A549 (cell line): ENCODE measurements at regions not wholly inside any gene's neighbourhood (a gene's known extent, or its start where the extent isn't known, plus 50 kb on each side); places are given as distances from the start of the nearest gene placed in this dataset.
"Not testable (repeated sequence)": the region's sequence is repeated elsewhere in the genome, so short reads cannot be mapped to it uniquely, and the experiment has no call there.

Source experiments
- ATAC-seq, 2 experiments: fragments of 200-7000 bp in 1 of 2; fragments of >200 bp in 1 of 2; cut with Nextera tagmentation in 1 of 2; cut with Tn5 transposase in 1 of 2; 3 replicates each; pipeline versions ENCODE4 v1.8.0 to v1.9.1; 2018 to 2020; ENCODE audit warnings: mild to moderate bottlenecking in 1 of 2, moderate library complexity in 1 of 2
- CTCF ChIA-PET: fragments of 300-600 bp; sonication (Branson Sonifier 250); formaldehyde crosslinking; extraction: SDS; loops from one replicate; lab custom pipeline; 2021; ENCODE audit warnings: antibody characterized with exemption, inconsistent platforms; lab: Yijun Ruan, JAX
- POLR2A ChIA-PET: fragments of 350-600 bp; formaldehyde crosslinking; extraction: SDS; loops from one replicate; lab custom pipeline; 2021; ENCODE audit warnings: antibody characterized with exemption, inconsistent platforms; lab: Yijun Ruan, JAX
- DNase-seq, 2 experiments: peaks; one replicate each; pipeline versions ENCODE4 v3.0.0 to v3.0.0-alpha.2; 2011 to 2016; ENCODE audit warnings: low read depth in 1 of 2, low spot score in 1 of 2
- FAIRE-seq: peaks from 2 replicates; lab custom pipeline; 2011; peaks lifted over from hg19 to GRCh38; lab: Jason Lieb, UNC
- H3K27ac ChIP-seq, 2 experiments: fragments of >200 bp; sonication (Bioruptor Twin); formaldehyde crosslinking; 3 replicates each; pipeline ENCODE4 v1.5.1; 2016 to 2017
- H3K4me1 ChIP-seq: fragments of >200 bp; sonication (Bioruptor Twin); formaldehyde crosslinking; 3 replicates; pipeline ENCODE4 v1.6.1; 2016
- H3K4me2 ChIP-seq: fragments of >200 bp; sonication (Bioruptor Twin); formaldehyde crosslinking; 3 replicates; pipeline ENCODE4 v1.6.1; 2016
- H3K4me3 ChIP-seq: fragments of >200 bp; sonication (Bioruptor Twin); formaldehyde crosslinking; 3 replicates; pipeline ENCODE4 v1.5.1; 2016
- H3K9me3 ChIP-seq: fragments of >200 bp; sonication (Bioruptor Twin); formaldehyde crosslinking; 3 replicates; pipeline ENCODE4 v1.6.1; 2016
- BHLHE40 ChIP-seq: IDR thresholded peaks from 2 replicates; pipeline ENCODE4 v1.6.1; 2012; ENCODE audit warnings: low read depth, low read length, inconsistent platforms
- CHD4 ChIP-seq: fragments of 200-600 bp; sonication (generic); IDR thresholded peaks from 2 replicates; pipeline ENCODE4 v1.6.1; 2016; ENCODE audit warnings: antibody characterized with exemption, mild to moderate bottlenecking, borderline replicate concordance
- EHF ChIP-seq: fragments of 250-450 bp; sonication (Bioruptor Pico); IDR thresholded peaks from 2 replicates; pipeline ENCODE4 v1.5.0; 2020; ENCODE audit warnings: mild to moderate bottlenecking
- EHMT2 ChIP-seq: fragments of 200-600 bp; sonication (generic); IDR thresholded peaks from 2 replicates; pipeline ENCODE4 v1.6.1; 2016; ENCODE audit warnings: antibody characterized with exemption, low read depth, mild to moderate bottlenecking, moderate library complexity
- ESRRA ChIP-seq: fragments of 150-350 bp; IDR thresholded peaks from 2 replicates; pipeline ENCODE4 v1.6.1; 2014; ENCODE audit warnings: mild to moderate bottlenecking, low read length, borderline replicate concordance
- FOSB ChIP-seq: fragments of 250-450 bp; sonication (Bioruptor Pico); IDR thresholded peaks from 2 replicates; pipeline ENCODE4 v1.5.0; 2020; ENCODE audit warnings: mild to moderate bottlenecking, moderate library complexity
- FOSL2 ChIP-seq, 2 experiments: fragments of 450-650 bp in 1 of 2; fragments of >200 bp in 1 of 2; sonication (Bioruptor Twin) in 1 of 2; formaldehyde crosslinking; IDR thresholded peaks; 2 replicates each; pipeline versions ENCODE4 v1.5.0 to v1.6.1; 2016 to 2020; ENCODE audit warnings: mild to moderate bottlenecking in 1 of 2, moderate library complexity in 1 of 2
- HDAC2 ChIP-seq: fragments of 200-600 bp; sonication (generic); IDR thresholded peaks from 2 replicates; pipeline ENCODE4 v1.6.1; 2016
- HOXA7 ChIP-seq: fragments of 250-450 bp; sonication (Bioruptor Pico); IDR thresholded peaks from 2 replicates; pipeline ENCODE4 v1.5.0; 2020; ENCODE audit warnings: mild to moderate bottlenecking, moderate library complexity
- HOXB13 ChIP-seq: fragments of 250-450 bp; sonication (Bioruptor Pico); IDR thresholded peaks from 2 replicates; pipeline ENCODE4 v1.5.0; 2020; ENCODE audit warnings: low read depth, mild to moderate bottlenecking, moderate library complexity
- JUNB ChIP-seq: fragments of >200 bp; sonication (Bioruptor Twin); formaldehyde crosslinking; IDR thresholded peaks from 2 replicates; pipeline ENCODE4 v1.6.1; 2016
- KDM1A ChIP-seq: fragments of 200-600 bp; sonication (generic); IDR thresholded peaks from 2 replicates; pipeline ENCODE4 v1.6.1; 2016; ENCODE audit warnings: low read depth, mild to moderate bottlenecking
- MYC ChIP-seq: IDR thresholded peaks from 2 replicates; pipeline ENCODE4 v1.6.1; 2012; ENCODE audit warnings: mild to moderate bottlenecking, inconsistent platforms, low read length, improper control_type of control experiment, borderline replicate concordance
- POLR2A ChIP-seq: IDR thresholded peaks from 2 replicates; pipeline ENCODE4 v1.6.1; 2012; ENCODE audit warnings: mild to moderate bottlenecking, low read length
- POLR2AphosphoS2 ChIP-seq: conservative IDR thresholded peaks from 2 replicates; pipeline ENCODE4 v1.6.1; 2012; ENCODE audit warnings: low read length, improper control_type of control experiment, inconsistent platforms
- RCOR1 ChIP-seq: fragments of 150-350 bp; IDR thresholded peaks from 2 replicates; pipeline ENCODE4 v1.6.1; 2014; ENCODE audit warnings: antibody characterized with exemption, low read length, low read depth
- RFX5 ChIP-seq: fragments of 450-650 bp; IDR thresholded peaks from 2 replicates; pipeline ENCODE4 v1.7.1; 2014; ENCODE audit warnings: antibody characterized with exemption, mild to moderate bottlenecking, moderate library complexity
- SREBF2 ChIP-seq: fragments of 450-650 bp; IDR thresholded peaks from 2 replicates; pipeline ENCODE4 v1.6.1; 2014; ENCODE audit warnings: mild to moderate bottlenecking, moderate library complexity
- TFCP2L1 ChIP-seq: fragments of 250-450 bp; sonication (Bioruptor Pico); IDR thresholded peaks from 2 replicates; pipeline ENCODE4 v1.5.0; 2021; ENCODE audit warnings: mild to moderate bottlenecking
- ZC3H11A ChIP-seq: fragments of 450-650 bp; IDR thresholded peaks from 2 replicates; pipeline ENCODE4 v1.6.1; 2014; ENCODE audit warnings: antibody characterized with exemption, mild to moderate bottlenecking
- WGBS: methylation state at CpG from one replicate; pipeline ENCODE4 v1.1.6; 2017; ENCODE audit errors: missing lambda C conversion rate; 5-methylcytosine and 5-hydroxymethylcytosine counted together
- TF ChIP-seq, protein P1 (sequence below): fragments of >200 bp; sonication (Bioruptor Twin); formaldehyde crosslinking; IDR thresholded peaks from 3 replicates; pipeline ENCODE4 v1.6.1; 2016
- TF ChIP-seq, protein P2 (sequence below): IDR thresholded peaks from 2 replicates; pipeline ENCODE4 v1.6.1; 2012
- TF ChIP-seq, protein P3 (sequence below): fragments of 450-650 bp; IDR thresholded peaks from 2 replicates; pipeline ENCODE4 v1.6.1; 2014; ENCODE audit warnings: antibody characterized with exemption

DNA sequence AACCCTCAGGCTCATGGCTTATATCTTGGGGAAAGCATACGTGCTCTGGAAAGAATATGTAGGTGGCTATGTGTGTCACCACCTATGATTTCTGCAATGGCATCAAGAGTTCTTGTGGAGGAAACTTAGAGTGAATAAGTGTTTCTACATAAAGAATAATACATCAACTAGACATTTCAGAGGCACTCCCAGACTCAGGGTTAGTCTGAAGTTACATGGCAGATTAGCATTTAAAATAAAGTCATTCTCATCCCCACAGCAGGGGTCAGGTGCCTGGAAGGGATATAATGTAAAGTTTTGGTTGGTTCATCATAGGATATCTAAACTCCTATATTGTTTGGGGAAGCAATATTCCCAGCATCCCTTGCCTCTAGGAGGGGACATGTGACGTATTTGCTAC is 182.1 kb downstream of the PCTP start:
- H3K27ac ChIP-seq = no peak overlapping the region
- CTCF ChIA-PET = no interaction called here
- ATAC-seq (no peak), DNase-seq (no peak), FAIRE-seq (no peak)
- POLR2A ChIA-PET = no interaction called here
- no peak overlapping the region for H3K4me2 ChIP-seq
- no peaks in the 10 kb centered on the region for H3K9me3 ChIP-seq
- no peak for TF ChIP-seq HDAC2
- TF ChIP-seq, protein P1, sequence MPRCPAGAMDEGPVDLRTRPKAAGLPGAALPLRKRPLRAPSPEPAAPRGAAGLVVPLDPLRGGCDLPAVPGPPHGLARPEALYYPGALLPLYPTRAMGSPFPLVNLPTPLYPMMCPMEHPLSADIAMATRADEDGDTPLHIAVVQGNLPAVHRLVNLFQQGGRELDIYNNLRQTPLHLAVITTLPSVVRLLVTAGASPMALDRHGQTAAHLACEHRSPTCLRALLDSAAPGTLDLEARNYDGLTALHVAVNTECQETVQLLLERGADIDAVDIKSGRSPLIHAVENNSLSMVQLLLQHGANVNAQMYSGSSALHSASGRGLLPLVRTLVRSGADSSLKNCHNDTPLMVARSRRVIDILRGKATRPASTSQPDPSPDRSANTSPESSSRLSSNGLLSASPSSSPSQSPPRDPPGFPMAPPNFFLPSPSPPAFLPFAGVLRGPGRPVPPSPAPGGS = no peak
- TF ChIP-seq MYC = no peak
- TF ChIP-seq POLR2A = no peak
- TF ChIP-seq FOSB = no peak
- H3K4me3 ChIP-seq = no peak overlapping the region
- WGBS = 4% methylated on average over 2 of the region's 2 CpGs
- H3K4me1 ChIP-seq = no peaks in the 10 kb centered on the region

DNA sequence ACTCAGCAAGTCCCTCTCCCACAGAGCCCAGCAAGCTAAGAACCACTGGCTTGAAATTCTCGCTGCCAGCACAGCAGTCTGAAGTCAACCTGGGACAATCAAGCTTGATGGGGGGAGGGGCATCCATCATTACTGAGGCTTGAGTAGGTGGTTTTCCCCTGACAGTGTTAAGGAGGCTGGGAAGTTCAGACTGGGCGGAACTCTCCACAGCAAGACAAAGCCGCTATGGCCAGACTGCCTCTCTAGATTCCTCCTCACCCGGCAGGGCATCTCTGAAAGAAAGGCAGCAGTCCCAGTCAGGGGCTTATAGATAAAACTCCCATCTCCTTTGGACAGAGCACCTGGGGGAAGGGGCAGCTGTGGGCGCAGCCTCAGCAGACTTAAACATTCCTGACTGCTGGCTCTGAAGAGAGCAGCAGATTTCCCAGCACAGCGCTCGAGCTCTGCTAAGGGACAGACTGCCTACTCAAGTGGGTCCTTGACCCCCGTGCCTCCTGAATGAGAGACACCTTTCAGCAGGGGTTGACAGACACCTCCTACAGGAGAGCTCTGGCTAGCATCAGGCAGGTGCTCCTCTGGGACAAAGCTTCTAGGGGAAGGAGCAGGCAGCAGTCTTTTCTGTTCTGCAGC is 188.4 kb downstream of the PCTP start:
- H3K4me3 ChIP-seq, H3K9me3 ChIP-seq, H3K4me1 ChIP-seq, H3K4me2 ChIP-seq, FAIRE-seq, DNase-seq, ATAC-seq, H3K27ac ChIP-seq, CTCF ChIA-PET, POLR2A ChIA-PET: not testable (repeated sequence)
- 27% methylated on average over 8 of the region's 8 CpGs for WGBS

DNA sequence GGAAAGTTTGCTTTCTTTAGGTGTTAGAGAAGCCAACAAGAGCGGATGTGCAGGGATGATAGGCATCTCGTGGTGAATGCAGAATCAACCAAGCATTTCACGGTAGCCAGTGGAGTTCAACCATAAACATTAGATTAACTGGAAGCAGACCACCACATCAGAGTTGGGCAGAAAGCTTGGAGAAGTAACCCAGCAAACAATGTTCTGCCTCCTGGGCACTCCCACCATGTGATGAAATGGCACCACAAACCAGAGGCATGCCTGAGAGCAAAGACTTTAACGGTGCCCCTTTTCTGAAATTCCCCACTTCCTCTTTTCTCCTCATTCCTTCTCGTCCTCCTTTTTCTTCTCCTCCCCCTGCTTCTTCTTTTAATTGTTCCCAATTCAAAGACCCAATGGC is 193.5 kb upstream of the ANKFN1 start:
- ATAC-seq (no peak), FAIRE-seq (no peak), DNase-seq (no peak)
- H3K9me3 ChIP-seq = no peaks in the 10 kb centered on the region
- no peak overlapping the region for H3K27ac ChIP-seq
- H3K4me3 ChIP-seq = no peak overlapping the region
- no peaks in the 10 kb centered on the region for H3K4me1 ChIP-seq
- no peak overlapping the region for H3K4me2 ChIP-seq
- TF ChIP-seq, protein P2, sequence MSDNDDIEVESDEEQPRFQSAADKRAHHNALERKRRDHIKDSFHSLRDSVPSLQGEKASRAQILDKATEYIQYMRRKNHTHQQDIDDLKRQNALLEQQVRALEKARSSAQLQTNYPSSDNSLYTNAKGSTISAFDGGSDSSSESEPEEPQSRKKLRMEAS = no peak
- TF ChIP-seq BHLHE40 (no peak), HOXB13 (CRISPR knock-in tag) (no peak), JUNB (no peak), HOXA7 (CRISPR knock-in tag) (no peak), RCOR1 (no peak)
- TF ChIP-seq, protein P1 = no peak
- CTCF ChIA-PET = no interaction called here
- under 1% methylated on average over 5 of the region's 5 CpGs for WGBS
- POLR2A ChIA-PET = no interaction called here

DNA sequence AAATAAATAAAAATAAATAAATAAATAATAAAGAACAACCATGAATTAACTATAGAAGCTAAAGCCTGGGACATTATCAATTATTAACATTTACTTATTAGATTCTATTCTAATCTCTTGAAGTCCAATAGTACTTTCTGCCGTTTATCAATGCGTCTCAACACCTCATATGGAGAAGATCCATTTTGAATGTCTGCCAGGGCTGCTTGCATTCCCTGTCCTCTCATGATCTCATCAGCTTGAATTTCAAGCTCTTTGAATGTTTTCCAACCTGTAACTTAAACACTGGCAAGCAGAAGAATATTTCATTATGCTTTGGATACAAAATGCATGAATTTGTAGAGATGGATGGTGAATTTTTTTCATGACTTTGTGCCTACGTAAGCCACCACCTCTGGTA is 191.9 kb upstream of the ANKFN1 start:
- ChIA-PET CTCF (no interaction called here), POLR2A (no interaction called here)
- no peak for ATAC-seq
- H3K4me2 ChIP-seq = no peak overlapping the region
- FAIRE-seq = no peak
- TF ChIP-seq CHD4 = no peak
- TF ChIP-seq RFX5 = no peak
- no peak for TF ChIP-seq JUNB
- TF ChIP-seq SREBF2 = no peak
- TF ChIP-seq KDM1A = no peak
- no peak for TF ChIP-seq FOSB
- no peak for TF ChIP-seq ESRRA
- TF ChIP-seq ZC3H11A = no peak
- TF ChIP-seq FOSL2 (IDR thresholded peaks at IDR 0.05) = no peak
- TF ChIP-seq FOSL2 (CRISPR knock-in tag; IDR thresholded peaks at IDR 0.05) = no peak
- TF ChIP-seq, protein P3, sequence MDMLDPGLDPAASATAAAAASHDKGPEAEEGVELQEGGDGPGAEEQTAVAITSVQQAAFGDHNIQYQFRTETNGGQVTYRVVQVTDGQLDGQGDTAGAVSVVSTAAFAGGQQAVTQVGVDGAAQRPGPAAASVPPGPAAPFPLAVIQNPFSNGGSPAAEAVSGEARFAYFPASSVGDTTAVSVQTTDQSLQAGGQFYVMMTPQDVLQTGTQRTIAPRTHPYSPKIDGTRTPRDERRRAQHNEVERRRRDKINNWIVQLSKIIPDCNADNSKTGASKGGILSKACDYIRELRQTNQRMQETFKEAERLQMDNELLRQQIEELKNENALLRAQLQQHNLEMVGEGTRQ = no peak
- no peak for TF ChIP-seq POLR2AphosphoS2
- TF ChIP-seq EHMT2 = no peak
- TF ChIP-seq EHF (CRISPR knock-in tag) = no peak
- TF ChIP-seq TFCP2L1 (CRISPR knock-in tag) = no peak
- H3K4me1 ChIP-seq = no peaks in the 10 kb centered on the region
- no peak for DNase-seq
- H3K27ac ChIP-seq = no peak overlapping the region
- H3K9me3 ChIP-seq = no peaks in the 10 kb centered on the region
- H3K4me3 ChIP-seq = no peak overlapping the region
- 42% methylated on average over 3 of the region's 3 CpGs for WGBS
